K562 (cell line): ENCODE measurements at regions not wholly inside any gene's neighbourhood (a gene's known extent, or its start where the extent isn't known, plus 50 kb on each side); places are given as distances from the start of the nearest gene placed in this dataset.

Experiments
- ATAC-seq: fragments of 200-7000 bp; cut with Tn5 transposase; 3 replicates; pipeline ENCODE4 v1.9.1; 2020; ENCODE audit warnings: moderate library complexity
- BruUV-seq: library from RNA; stranded (reverse); fragments of 400-500 nt; replicated peaks from 2 replicates; lab custom pipeline; 2021; lab: Mats Ljungman, UMichigan
- CTCF ChIA-PET: fragments of 300-600 bp; formaldehyde crosslinking; extraction: SDS; loops from one replicate; lab custom pipeline; 2021; ENCODE audit warnings: low intra/inter-chr PET ratio; lab: Yijun Ruan, JAX
- POLR2A ChIA-PET: fragments of 300-600, 350-650 bp; sonication (Branson Sonifier 250); formaldehyde crosslinking; extraction: SDS; loops from one replicate; lab custom pipeline; 2021; ENCODE audit warnings: antibody characterized with exemption, inconsistent platforms; lab: Yijun Ruan, JAX
- DNase-seq, 4 experiments: peaks; one replicate each; pipeline versions ENCODE4 v3.0.0 to v3.0.0-alpha.2; 2011 to 2018; ENCODE audit warnings: low spot score in 3 of 4, mixed read lengths in 3 of 4; ENCODE audit errors: extremely low read depth in 1 of 4
- FAIRE-seq: peaks from 2 replicates; lab custom pipeline; 2011; peaks lifted over from hg19 to GRCh38; lab: Jason Lieb, UNC
- H2AFZ ChIP-seq: 2 replicates; pipeline ENCODE4 v1.6.0; 2011; ENCODE audit warnings: low read depth, low read length, control low read depth, inconsistent platforms
- H3K27ac ChIP-seq: fragments of 200-600 bp; 3 replicates; pipeline ENCODE4 v1.8.0; 2011; ENCODE audit warnings: low read depth, mild to moderate bottlenecking, control low read depth, inconsistent platforms, low read length, moderate library complexity, mixed read lengths; ENCODE audit errors: extremely low read depth
- H3K27me3 ChIP-seq, 2 experiments: fragments of 300-600 bp in 1 of 2; 2 replicates in 1 of 2; 3 replicates in 1 of 2; pipeline versions ENCODE4 v1.6.0 to v1.8.0; 2011; ENCODE audit warnings: inconsistent platforms in 2 of 2, low read length in 2 of 2, mild to moderate bottlenecking in 1 of 2, mixed read lengths in 1 of 2, moderate library complexity in 1 of 2; ENCODE audit not compliant: control insufficient read depth in 2 of 2, insufficient read depth in 2 of 2
- H3K36me3 ChIP-seq: fragments of 300-600 bp; 3 replicates; pipeline ENCODE4 v1.8.0; 2011; ENCODE audit warnings: mild to moderate bottlenecking, low read length, inconsistent platforms; ENCODE audit not compliant: control insufficient read depth, insufficient read depth
- H3K4me1 ChIP-seq, 2 experiments: fragments of 200-600 bp in 1 of 2; replicated peaks in 1 of 2; 2 replicates in 1 of 2; 3 replicates in 1 of 2; pipeline versions ENCODE4 v1.5.1 to v1.8.0; 2011; ENCODE audit warnings: inconsistent platforms in 2 of 2, low read length in 2 of 2, mild to moderate bottlenecking in 1 of 2, mixed read lengths in 1 of 2, moderate library complexity in 1 of 2; ENCODE audit not compliant: control insufficient read depth in 2 of 2, insufficient read depth in 2 of 2
- H3K4me2 ChIP-seq: 2 replicates; pipeline ENCODE4 v1.6.1; 2011; ENCODE audit warnings: low read length, control low read depth, inconsistent platforms, mixed read lengths; ENCODE audit not compliant: insufficient read depth
- H3K4me3 ChIP-seq: fragments of 200-600 bp; sonication (generic), shearing (Covaris generic); 2 replicates; pipeline ENCODE4 v1.5.1; 2016; ENCODE audit warnings: control low read depth, inconsistent platforms
- H3K79me2 ChIP-seq: fragments of 200-600 bp; 3 replicates; pipeline ENCODE4 v1.8.0; 2011; ENCODE audit warnings: low read length, inconsistent platforms; ENCODE audit not compliant: control insufficient read depth, insufficient read depth
- H3K9ac ChIP-seq, 2 experiments: 2 replicates each; pipeline versions ENCODE4 v1.6.0 to v1.6.1; 2011; ENCODE audit warnings: low read depth in 2 of 2, low read length in 2 of 2, control low read depth in 1 of 2, inconsistent platforms in 1 of 2, mild to moderate bottlenecking in 1 of 2, mixed read lengths in 1 of 2; ENCODE audit not compliant: insufficient read depth in 1 of 2
- H3K9me1 ChIP-seq: one replicate; pipeline ENCODE4 v1.6.0; 2011; ENCODE audit warnings: inconsistent platforms, mild to moderate bottlenecking, low read length, moderate library complexity; ENCODE audit not compliant: control insufficient read depth, insufficient read depth
- H3K9me3 ChIP-seq: replicated peaks from 2 replicates; pipeline ENCODE4 v1.5.1; 2011; ENCODE audit warnings: low read depth, low read length, inconsistent platforms; ENCODE audit not compliant: control insufficient read depth, insufficient read depth
- H4K20me1 ChIP-seq: replicated peaks from 2 replicates; pipeline ENCODE4 v1.6.1; 2011; ENCODE audit warnings: low read length, inconsistent platforms, mixed read lengths; ENCODE audit not compliant: control insufficient read depth, insufficient read depth
- ATF7 ChIP-seq: fragments of 450-650 bp; IDR thresholded peaks from 2 replicates; pipeline ENCODE4 v1.7.1; 2014; ENCODE audit warnings: mild to moderate bottlenecking, moderate library complexity
- BHLHE40 ChIP-seq: IDR thresholded peaks from 2 replicates; pipeline ENCODE4 v1.6.1; 2011; ENCODE audit warnings: low read length, improper control_type of control experiment
- BRCA1 ChIP-seq, 2 experiments: fragments of 450-650 bp in 1 of 2; sonication (generic) in 1 of 2; formaldehyde crosslinking in 1 of 2; IDR thresholded peaks; 2 replicates each; pipeline versions ENCODE4 v1.5.0 to v1.6.1; 2017 to 2020; ENCODE audit warnings: mild to moderate bottlenecking in 1 of 2, missing genetic modification reagents in 1 of 2
- DPF2 ChIP-seq: fragments of 450-650 bp; IDR thresholded peaks from 2 replicates; pipeline ENCODE4 v1.6.1; 2016
- ERF ChIP-seq: fragments of 450-650 bp; formaldehyde crosslinking; IDR thresholded peaks from 2 replicates; pipeline ENCODE4 v1.4.0; 2020; ENCODE audit warnings: mild to moderate bottlenecking, mixed read lengths
- KDM4B ChIP-seq, 2 experiments: fragments of 450-650 bp in 1 of 2; sonication (generic) in 1 of 2; IDR thresholded peaks; 2 replicates each; pipeline ENCODE4 v1.6.1; 2016 to 2017; ENCODE audit warnings: borderline replicate concordance in 2 of 2, antibody characterized with exemption in 1 of 2, low read depth in 1 of 2, mild to moderate bottlenecking in 1 of 2
- PHF20 ChIP-seq: fragments of 450-650 bp; IDR thresholded peaks from 2 replicates; pipeline ENCODE4 v1.6.1; 2018; ENCODE audit not compliant: partially characterized antibody
- RBM25 ChIP-seq: fragments of 200-400 bp; formaldehyde crosslinking; IDR thresholded peaks from 2 replicates; pipeline ENCODE4 v1.6.1; 2018; ENCODE audit warnings: low read length, low read depth, moderate library complexity; ENCODE audit not compliant: severe bottlenecking
- RFX5 ChIP-seq: IDR thresholded peaks from 2 replicates; pipeline ENCODE4 v1.6.1; 2011; ENCODE audit warnings: low read depth, mild to moderate bottlenecking, improper control_type of control experiment, low read length
- SMARCB1 ChIP-seq: IDR thresholded peaks from 2 replicates; pipeline ENCODE4 v1.6.1; 2011; ENCODE audit warnings: improper control_type of control experiment, low read depth; ENCODE audit not compliant: insufficient read length
- SMC3 ChIP-seq: conservative IDR thresholded peaks from 2 replicates; pipeline ENCODE4 v1.6.1; 2011; ENCODE audit warnings: low read depth, low read length, improper control_type of control experiment; ENCODE audit not compliant: insufficient read depth
- ZNF197 ChIP-seq: fragments of 200-800 bp; sonication (Bioruptor generic); IDR thresholded peaks from 2 replicates; pipeline ENCODE4 v1.6.1; 2016; ENCODE audit warnings: low read depth, missing genetic modification characterization, missing compliant biosample characterization
- WGBS: fragments of 100-300 bp; shearing (Covaris generic); methylation state at CpG from one replicate; pipeline ENCODE4 v1.1.6; 2016; ENCODE audit warnings: low coverage, mixed read lengths; ENCODE audit not compliant: insufficient coverage; ENCODE audit errors: missing lambda C conversion rate; 5-methylcytosine and 5-hydroxymethylcytosine counted together
- in situ Hi-C: fragments of 300-500 bp; cut with MboI; formaldehyde crosslinking; loops from 4 replicates; pipeline ENCODE4 v1.15.0; 2018; ENCODE audit warnings: inconsistent platforms, mixed read lengths
- intact Hi-C: fragments of 100-400 bp; cut with micrococcal nuclease; formaldehyde crosslinking; loops from 2 replicates; pipeline ENCODE4 v1.14.2; 2022
- TF ChIP-seq, protein P1 (sequence below): fragments of 200-400 bp; formaldehyde crosslinking; IDR thresholded peaks from 2 replicates; pipeline ENCODE4 v1.6.1; 2017; ENCODE audit warnings: mild to moderate bottlenecking, low read depth, low read length, moderate library complexity
- TF ChIP-seq, protein P2 (sequence below): sonication (generic); formaldehyde crosslinking; IDR thresholded peaks from 2 replicates; pipeline ENCODE4 v1.8.0; 2022; ENCODE audit warnings: mild to moderate bottlenecking, missing genetic modification reagents

DNA sequence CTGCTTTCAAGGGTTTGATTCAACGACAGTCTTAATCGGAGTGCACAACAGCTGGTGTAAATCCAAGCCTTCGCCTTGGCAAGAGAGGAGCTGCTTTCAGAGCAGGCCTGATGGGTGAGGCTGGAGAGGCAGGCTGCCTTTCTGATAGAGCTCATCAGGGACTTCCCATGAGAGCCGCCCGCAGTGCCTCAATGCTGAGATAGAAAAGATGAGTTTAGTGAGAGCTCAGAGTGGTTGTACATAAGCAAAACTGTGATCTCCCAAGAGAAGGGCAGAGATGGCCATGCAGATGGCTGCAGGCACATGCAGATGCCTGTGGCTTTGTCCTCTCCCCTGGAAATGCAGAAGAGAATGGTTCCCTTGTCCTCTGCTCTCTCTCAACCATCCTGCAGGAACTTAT lies 122.1 kb downstream of the ARL4C start:
- no peak for DNase-seq
- no peak for FAIRE-seq
- intact Hi-C loops, result no loop called here

DNA sequence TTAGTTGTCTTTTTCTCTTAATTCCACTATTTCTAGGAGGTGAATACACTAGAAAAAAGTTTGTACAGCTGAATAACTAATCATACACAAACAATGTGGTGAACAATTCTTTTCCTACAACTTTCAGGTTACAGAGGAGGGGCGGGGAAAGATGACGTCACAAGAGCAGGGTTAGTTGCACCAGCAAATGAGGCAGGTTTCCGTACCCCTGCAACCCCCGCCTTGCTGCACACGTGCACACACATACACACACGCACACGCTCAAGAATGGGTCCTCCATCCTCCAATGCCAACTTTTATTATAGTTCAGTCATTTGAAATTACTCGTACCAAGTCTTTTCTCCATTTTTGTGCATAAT lies 122.8 kb downstream of the ARL4C start:
- Histone ChIP-seq H3K36me3 (no peaks in the 10 kb centered on the region), H4K20me1 (no peaks in the 10 kb centered on the region), H3K9me3 (no peaks in the 10 kb centered on the region), H3K9me1 (no peaks in the 10 kb centered on the region), H3K4me3 (no peak overlapping the region), H3K4me2 (no peak overlapping the region; the same call in 1 of the 2 replicates), H3K79me2 (no peaks in the 10 kb centered on the region), H3K27ac (no peak overlapping the region), H3K4me1 (no peaks in the 10 kb centered on the region), H3K27me3 (no peaks in the 10 kb centered on the region), H2AFZ (no peak overlapping the region), H3K9ac (no peak overlapping the region)
- FAIRE-seq, result no peak
- ATAC-seq, result no peak
- peak in 1 of 4 experiments; percentile 2 for DNase-seq
- no TSS peak for BruUV-seq
- 11% methylated on average over 6 of the region's 8 CpGs for WGBS
- in situ Hi-C loops, result no loop called here
- intact Hi-C loops, result no loop called here
- CTCF ChIA-PET, result no interaction called here
- POLR2A ChIA-PET, result interaction anchor here (0.6 to 0.8 kb wide), 2 partner anchors 9 to 272 kb away, joined by 3 read pairs; no protein-coding TSS in a partner anchor
- TF ChIP-seq ERF, result no peak
- TF ChIP-seq RBM25, result no peak
- TF ChIP-seq RFX5, result no peak
- TF ChIP-seq ZNF197 (CRISPR knock-in tag), result no peak
- TF ChIP-seq, protein P1, sequence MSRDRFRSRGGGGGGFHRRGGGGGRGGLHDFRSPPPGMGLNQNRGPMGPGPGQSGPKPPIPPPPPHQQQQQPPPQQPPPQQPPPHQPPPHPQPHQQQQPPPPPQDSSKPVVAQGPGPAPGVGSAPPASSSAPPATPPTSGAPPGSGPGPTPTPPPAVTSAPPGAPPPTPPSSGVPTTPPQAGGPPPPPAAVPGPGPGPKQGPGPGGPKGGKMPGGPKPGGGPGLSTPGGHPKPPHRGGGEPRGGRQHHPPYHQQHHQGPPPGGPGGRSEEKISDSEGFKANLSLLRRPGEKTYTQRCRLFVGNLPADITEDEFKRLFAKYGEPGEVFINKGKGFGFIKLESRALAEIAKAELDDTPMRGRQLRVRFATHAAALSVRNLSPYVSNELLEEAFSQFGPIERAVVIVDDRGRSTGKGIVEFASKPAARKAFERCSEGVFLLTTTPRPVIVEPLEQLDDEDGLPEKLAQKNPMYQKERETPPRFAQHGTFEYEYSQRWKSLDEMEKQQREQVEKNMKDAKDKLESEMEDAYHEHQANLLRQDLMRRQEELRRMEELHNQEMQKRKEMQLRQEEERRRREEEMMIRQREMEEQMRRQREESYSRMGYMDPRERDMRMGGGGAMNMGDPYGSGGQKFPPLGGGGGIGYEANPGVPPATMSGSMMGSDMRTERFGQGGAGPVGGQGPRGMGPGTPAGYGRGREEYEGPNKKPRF, result no peak
- no peak for TF ChIP-seq PHF20
- no peak for TF ChIP-seq SMARCB1
- no peak for TF ChIP-seq DPF2
- TF ChIP-seq, protein P2, sequence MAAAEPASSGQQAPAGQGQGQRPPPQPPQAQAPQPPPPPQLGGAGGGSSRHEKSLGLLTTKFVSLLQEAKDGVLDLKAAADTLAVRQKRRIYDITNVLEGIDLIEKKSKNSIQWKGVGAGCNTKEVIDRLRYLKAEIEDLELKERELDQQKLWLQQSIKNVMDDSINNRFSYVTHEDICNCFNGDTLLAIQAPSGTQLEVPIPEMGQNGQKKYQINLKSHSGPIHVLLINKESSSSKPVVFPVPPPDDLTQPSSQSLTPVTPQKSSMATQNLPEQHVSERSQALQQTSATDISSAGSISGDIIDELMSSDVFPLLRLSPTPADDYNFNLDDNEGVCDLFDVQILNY (CRISPR knock-in tag), result no peak
- TF ChIP-seq BRCA1 (IDR thresholded peaks at IDR 0.05), result no peak
- TF ChIP-seq BRCA1 (CRISPR knock-in tag; IDR thresholded peaks at IDR 0.05), result no peak
- TF ChIP-seq SMC3, result no peak
- peak; percentile 83 for TF ChIP-seq ATF7

More for the DNA sequence above, 122.1 kb downstream of the ARL4C start:
- H3K27ac ChIP-seq, result no peak overlapping the region
- no peaks in the 10 kb centered on the region for H3K36me3 ChIP-seq
- no peaks in the 10 kb centered on the region for H3K4me1 ChIP-seq
- H3K4me2 ChIP-seq, result no peak overlapping the region
- H4K20me1 ChIP-seq, result no peaks in the 10 kb centered on the region
- H3K79me2 ChIP-seq, result no peaks in the 10 kb centered on the region
- POLR2A ChIA-PET, result interaction anchor here (0.6 kb wide), 1 partner anchor 272 kb away, joined by 3 read pairs; no protein-coding TSS in a partner anchor
- no peak overlapping the region for H2AFZ ChIP-seq
- 0 out of 2 replicates have a peak, but pooled peaks have one; percentile 13 for TF ChIP-seq BHLHE40
- no peak for TF ChIP-seq KDM4B (IDR thresholded peaks at IDR 0.05; ENCODE audit: borderline replicate concordance in 2 of 2, low read depth in 1 of 2)
- 18% methylated on average over 5 of the region's 5 CpGs for WGBS
- no TSS peak for BruUV-seq
- H3K9ac ChIP-seq, result no peak overlapping the region
- no peaks in the 10 kb centered on the region for H3K9me3 ChIP-seq
- no peak for ATAC-seq
- no peak overlapping the region for H3K4me3 ChIP-seq
- no peaks in the 10 kb centered on the region for H3K9me1 ChIP-seq
- in situ Hi-C loops, result no loop called here
- no peaks in the 10 kb centered on the region for H3K27me3 ChIP-seq
- CTCF ChIA-PET, result no interaction called here
